ENCODE measurements at regions not wholly inside any gene's neighbourhood (a gene's known extent, or its start where the extent isn't known, plus 50 kb on each side); places are given as distances from the start of the nearest gene placed in this dataset.

DNA sequence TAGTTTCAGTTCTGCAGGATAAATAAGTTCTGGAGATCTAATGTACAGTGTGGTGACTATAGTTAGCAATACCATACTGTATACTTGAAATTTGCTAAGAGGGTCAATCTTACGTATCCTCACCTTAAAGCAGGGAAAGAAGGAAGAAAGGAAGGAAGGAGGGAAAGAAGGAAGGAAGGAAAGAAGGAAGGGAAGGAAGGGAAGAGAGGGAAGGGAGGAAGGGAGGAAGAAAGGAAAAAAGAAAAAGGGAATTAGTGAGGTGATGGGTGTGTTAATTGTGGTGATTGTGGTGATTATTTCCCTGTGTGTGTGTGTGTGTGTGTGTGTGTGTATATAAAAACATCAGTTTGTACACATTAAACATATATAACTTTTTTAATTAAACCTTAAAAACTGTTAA is 242.6 kb upstream of the MSX2 start:
- H3K27ac ChIP-seq: no peak overlapping the region
- TF ChIP-seq POLR2AphosphoS5 (IDR thresholded peaks at IDR 0.05; ENCODE audit: borderline replicate concordance, low read depth, low read length) (no peak), FOXP2 (optimal IDR thresholded peaks at IDR 0.05; ENCODE audit: control extremely low read depth, extremely low read length, insufficient read depth) (no peak), EZH2 (IDR thresholded peaks at IDR 0.05) (no peak)
- no peak overlapping the region for H3K9ac ChIP-seq (ENCODE audit: insufficient read length)
- DNase-seq (ENCODE audit: low read depth, low spot score): no peak
- 0 out of 2 replicates have a peak, but pooled peaks cover 4% of the 10 kb centered on the region for H3K9me3 ChIP-seq (ENCODE audit: low read depth, low read length)
- H3K36me3 ChIP-seq (ENCODE audit: insufficient read depth, low read length): no peaks in the 10 kb centered on the region
- H3K4me3 ChIP-seq: no peak overlapping the region

DNA sequence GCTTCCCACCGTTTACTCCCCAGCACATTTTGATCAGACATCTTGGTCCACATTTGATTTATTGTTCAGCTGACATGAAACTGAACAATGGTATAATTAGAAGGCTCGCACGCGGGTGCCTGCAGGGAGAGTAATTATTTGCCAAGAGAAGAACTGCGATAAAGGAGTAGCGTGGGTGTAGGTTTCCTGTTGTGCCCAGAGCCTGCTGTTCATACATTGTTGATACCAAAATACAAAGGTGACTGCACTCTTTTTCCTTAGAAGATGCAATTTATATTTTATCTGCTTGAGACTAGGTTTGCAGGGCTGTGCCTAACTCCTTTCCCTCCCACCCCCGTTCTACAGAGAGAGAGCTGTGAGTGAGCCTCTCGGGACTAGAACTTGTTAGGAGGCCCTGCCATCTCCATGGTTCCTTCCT is 241.8 kb upstream of the MSX2 start:
- peak overlapping the region; percentile 40; the same call in 1 of the 2 replicates for H3K4me3 ChIP-seq
- 0 out of 2 replicates have a peak, but pooled peaks cover 4% of the 10 kb centered on the region for H3K9me3 ChIP-seq (ENCODE audit: low read depth, low read length)
- no peak overlapping the region for H3K9ac ChIP-seq (ENCODE audit: insufficient read length)
- TF ChIP-seq EZH2 (IDR thresholded peaks at IDR 0.05): no peak
- TF ChIP-seq POLR2AphosphoS5 (IDR thresholded peaks at IDR 0.05; ENCODE audit: borderline replicate concordance, low read depth, low read length): peak; percentile 40; the same call in 1 of the 2 replicates
- H3K27ac ChIP-seq: no peak overlapping the region; the same call in 1 of the 2 replicates
- DNase-seq (ENCODE audit: low read depth, low spot score): no peak
- H3K36me3 ChIP-seq (ENCODE audit: insufficient read depth, low read length): no peaks in the 10 kb centered on the region

- no peaks in the 10 kb centered on the region for H3K36me3 ChIP-seq (ENCODE audit: insufficient read depth, low read length)
- no peak for TF ChIP-seq FOXP2 (optimal IDR thresholded peaks at IDR 0.05; ENCODE audit: control extremely low read depth, extremely low read length, insufficient read depth)
- TF ChIP-seq POLR2AphosphoS5 (IDR thresholded peaks at IDR 0.05; ENCODE audit: borderline replicate concordance, low read depth, low read length): no peak
- TF ChIP-seq EZH2 (IDR thresholded peaks at IDR 0.05): no peak
- 0 out of 2 replicates have a peak, but pooled peaks cover 4% of the 10 kb centered on the region for H3K9me3 ChIP-seq (ENCODE audit: low read depth, low read length)
- H3K4me3 ChIP-seq: no peak overlapping the region
- no peak overlapping the region for H3K27ac ChIP-seq
- no peak for DNase-seq (ENCODE audit: low read depth, low spot score)
- H3K9ac ChIP-seq (ENCODE audit: insufficient read length): no peak overlapping the region
Measured at GRCh38 chr5:174483411-174483810, 241.0 kb upstream of the MSX2 start.

GRCh38 chr5:174489215-174489614 is 235.2 kb upstream of the MSX2 start:
- Histone ChIP-seq H3K9ac (ENCODE audit: insufficient read length) (no peak overlapping the region), H3K4me3 (no peak overlapping the region), H3K36me3 (ENCODE audit: insufficient read depth, low read length) (no peaks in the 10 kb centered on the region), H3K27ac (no peak overlapping the region), H3K9me3 (ENCODE audit: low read depth, low read length) (no peaks in the 10 kb centered on the region)
- no peak for TF ChIP-seq POLR2AphosphoS5 (IDR thresholded peaks at IDR 0.05; ENCODE audit: borderline replicate concordance, low read depth, low read length)
- no peak for TF ChIP-seq FOXP2 (optimal IDR thresholded peaks at IDR 0.05; ENCODE audit: control extremely low read depth, extremely low read length, insufficient read depth)
- no peak for TF ChIP-seq EZH2 (IDR thresholded peaks at IDR 0.05)
- DNase-seq (ENCODE audit: low read depth, low spot score): no peak

GRCh38 chr5:174489920-174490597 is 234.3 kb upstream of the MSX2 start:
- no peak overlapping the region for H3K27ac ChIP-seq
- no peak for DNase-seq (ENCODE audit: low read depth, low spot score)
- no peaks in the 10 kb centered on the region for H3K36me3 ChIP-seq (ENCODE audit: insufficient read depth, low read length)
- H3K9ac ChIP-seq (ENCODE audit: insufficient read length): no peak overlapping the region
- H3K9me3 ChIP-seq (ENCODE audit: low read depth, low read length): no peaks in the 10 kb centered on the region
- H3K4me3 ChIP-seq: no peak overlapping the region
- TF ChIP-seq POLR2AphosphoS5 (IDR thresholded peaks at IDR 0.05; ENCODE audit: borderline replicate concordance, low read depth, low read length): no peak

- no peak overlapping the region for H3K27ac ChIP-seq
- no peak for DNase-seq (ENCODE audit: low read depth, low spot score)
- no peak for TF ChIP-seq FOXP2 (optimal IDR thresholded peaks at IDR 0.05; ENCODE audit: control extremely low read depth, extremely low read length, insufficient read depth)
- TF ChIP-seq EZH2 (IDR thresholded peaks at IDR 0.05): no peak
- no peak for TF ChIP-seq POLR2AphosphoS5 (IDR thresholded peaks at IDR 0.05; ENCODE audit: borderline replicate concordance, low read depth, low read length)
- no peaks in the 10 kb centered on the region for H3K36me3 ChIP-seq (ENCODE audit: insufficient read depth, low read length)
- H3K9me3 ChIP-seq (ENCODE audit: low read depth, low read length): no peaks in the 10 kb centered on the region
- no peak overlapping the region for H3K9ac ChIP-seq (ENCODE audit: insufficient read length)
- no peak overlapping the region for H3K4me3 ChIP-seq
Measured at GRCh38 chr5:174490728-174491127, 233.7 kb upstream of the MSX2 start.

GRCh38 chr5:174491265-174491664 is 233.1 kb upstream of the MSX2 start:
- Histone ChIP-seq H3K9ac (ENCODE audit: insufficient read length) (no peak overlapping the region), H3K4me3 (no peak overlapping the region), H3K36me3 (ENCODE audit: insufficient read depth, low read length) (no peaks in the 10 kb centered on the region), H3K27ac (no peak overlapping the region), H3K9me3 (ENCODE audit: low read depth, low read length) (no peaks in the 10 kb centered on the region)
- no peak for DNase-seq (ENCODE audit: low read depth, low spot score)
- TF ChIP-seq EZH2 (IDR thresholded peaks at IDR 0.05) (no peak), POLR2AphosphoS5 (IDR thresholded peaks at IDR 0.05; ENCODE audit: borderline replicate concordance, low read depth, low read length) (no peak), FOXP2 (optimal IDR thresholded peaks at IDR 0.05; ENCODE audit: control extremely low read depth, extremely low read length, insufficient read depth) (no peak)

DNA sequence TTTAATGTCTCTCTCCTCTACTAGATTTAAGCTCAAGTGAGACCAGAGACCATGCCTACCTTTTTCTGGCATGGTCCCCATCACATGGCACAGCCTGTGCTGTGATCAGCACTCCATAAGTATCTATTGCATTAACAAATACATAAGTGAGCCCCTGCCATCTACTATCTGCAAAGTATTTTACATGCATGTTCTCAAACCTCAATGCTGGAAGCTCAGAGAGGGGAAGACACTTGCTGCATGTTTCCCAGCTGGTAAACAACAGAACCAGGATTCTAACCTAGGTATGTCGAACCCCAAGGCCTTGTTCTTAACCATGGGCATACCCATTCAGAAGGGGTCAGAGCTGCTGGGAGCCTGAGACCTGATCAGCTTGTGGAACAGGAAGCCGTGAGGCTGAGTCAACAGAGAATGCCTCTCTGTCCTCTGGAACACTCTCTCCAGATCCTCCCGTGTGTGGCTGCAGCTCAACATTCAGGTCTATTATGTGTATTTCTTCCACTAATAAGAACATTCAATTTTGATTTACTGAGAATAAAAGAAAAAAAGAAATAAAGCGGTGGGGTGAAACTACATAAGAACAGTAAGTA is 232.5 kb upstream of the MSX2 start:
- Histone ChIP-seq H3K9me3 (ENCODE audit: low read depth, low read length) (no peaks in the 10 kb centered on the region; the same call in 1 of the 2 replicates), H3K4me3 (no peak overlapping the region), H3K27ac (no peak overlapping the region), H3K9ac (ENCODE audit: insufficient read length) (no peak overlapping the region), H3K36me3 (ENCODE audit: insufficient read depth, low read length) (no peaks in the 10 kb centered on the region)
- no peak for TF ChIP-seq POLR2AphosphoS5 (IDR thresholded peaks at IDR 0.05; ENCODE audit: borderline replicate concordance, low read depth, low read length)
- no peak for TF ChIP-seq FOXP2 (optimal IDR thresholded peaks at IDR 0.05; ENCODE audit: control extremely low read depth, extremely low read length, insufficient read depth)
- no peak for TF ChIP-seq EZH2 (IDR thresholded peaks at IDR 0.05)
- DNase-seq (ENCODE audit: low read depth, low spot score): no peak
